Loucy (cell line): ENCODE measurements at regions not wholly inside any gene's neighbourhood (a gene's known extent, or its start where the extent isn't known, plus 50 kb on each side); places are given as distances from the start of the nearest gene placed in this dataset.

Source experiments
- CTCF ChIP-seq: fragments of 200-600 bp; sonication (generic); conservative IDR thresholded peaks from 2 replicates; pipeline ENCODE4 v1.5.1; 2014; ENCODE audit warnings: mild to moderate bottlenecking, antibody characterized with exemption, low read length
- EZH2phosphoT487 ChIP-seq: fragments of 200-600 bp; IDR thresholded peaks from 2 replicates; pipeline ENCODE4 v1.6.1; 2018; ENCODE audit warnings: antibody characterized with exemption, mild to moderate bottlenecking, moderate library complexity, borderline replicate concordance

DNA sequence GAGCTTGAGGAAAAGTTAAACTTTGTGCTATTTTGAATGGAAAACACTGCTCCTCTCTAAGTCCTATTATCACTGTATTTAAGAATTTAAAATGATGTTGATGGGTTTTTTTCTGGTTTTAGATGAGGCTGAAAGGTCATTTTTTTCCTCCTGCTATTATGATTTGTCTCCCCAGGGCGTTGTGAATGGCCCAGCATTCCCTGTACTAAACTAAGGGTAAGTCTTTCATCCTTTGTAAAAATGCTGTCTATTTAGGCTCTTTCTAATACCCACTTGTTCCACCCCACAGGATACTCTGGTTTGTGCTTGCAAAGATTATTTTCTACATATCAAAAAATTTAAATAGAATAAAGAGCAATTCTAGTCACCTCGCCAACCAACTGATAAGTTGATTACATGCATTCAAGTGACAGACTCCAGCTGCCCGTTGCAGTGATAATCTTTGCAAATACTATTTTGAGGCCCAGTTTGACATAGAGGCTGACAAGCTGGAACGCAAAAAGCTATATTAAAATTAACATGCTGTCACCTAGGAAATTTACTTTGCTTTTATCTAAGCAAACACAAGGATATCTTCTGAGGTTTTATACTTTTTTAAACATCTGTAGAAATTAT, 222.3 kb upstream of the TMEM229A start:
- TF ChIP-seq CTCF (no peak), EZH2phosphoT487 (no peak)
